HL-60 (cell line): ENCODE measurements at regions not wholly inside any gene's neighbourhood (a gene's known extent, or its start where the extent isn't known, plus 50 kb on each side); places are given as distances from the start of the nearest gene placed in this dataset.

Source experiments
- POLR2AphosphoS5 ChIP-seq: IDR thresholded peaks from 2 replicates; pipeline ENCODE4 v1.6.1; 2012; ENCODE audit warnings: low read depth
- SPI1 ChIP-seq: IDR thresholded peaks from 2 replicates; pipeline ENCODE4 v1.6.1; 2012; ENCODE audit warnings: low read depth, mild to moderate bottlenecking, borderline replicate concordance
- TF ChIP-seq, protein P1 (sequence below): IDR thresholded peaks from one replicate; pipeline ENCODE4 v1.5.1; 2011; ENCODE audit warnings: low read length, control low read depth, inconsistent platforms; ENCODE audit not compliant: insufficient read depth
- TF ChIP-seq, protein P2 (sequence below): IDR thresholded peaks from 2 replicates; pipeline ENCODE4 v1.6.1; 2012; ENCODE audit warnings: low read depth; ENCODE audit not compliant: insufficient replicate concordance

DNA sequence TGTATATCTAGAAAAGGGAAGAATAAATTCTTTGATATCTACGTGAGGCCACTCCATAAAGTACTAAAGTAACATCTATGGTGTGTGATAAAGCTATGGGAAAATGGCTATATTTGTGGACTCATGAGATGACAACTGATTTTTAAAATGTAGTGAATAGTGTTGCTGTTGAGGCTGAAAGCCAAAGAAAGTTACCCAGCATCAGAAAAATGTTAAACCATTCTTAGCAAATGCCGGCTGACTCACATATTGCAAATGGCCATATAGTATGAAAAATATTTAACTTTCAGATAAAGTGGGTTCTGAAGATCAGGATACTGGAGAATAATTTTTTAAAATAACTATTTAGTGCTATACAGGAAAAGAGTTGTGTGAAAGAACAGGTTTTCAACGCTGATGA, 129.9 kb upstream of the GRIK2 start:
- TF ChIP-seq, protein P1, sequence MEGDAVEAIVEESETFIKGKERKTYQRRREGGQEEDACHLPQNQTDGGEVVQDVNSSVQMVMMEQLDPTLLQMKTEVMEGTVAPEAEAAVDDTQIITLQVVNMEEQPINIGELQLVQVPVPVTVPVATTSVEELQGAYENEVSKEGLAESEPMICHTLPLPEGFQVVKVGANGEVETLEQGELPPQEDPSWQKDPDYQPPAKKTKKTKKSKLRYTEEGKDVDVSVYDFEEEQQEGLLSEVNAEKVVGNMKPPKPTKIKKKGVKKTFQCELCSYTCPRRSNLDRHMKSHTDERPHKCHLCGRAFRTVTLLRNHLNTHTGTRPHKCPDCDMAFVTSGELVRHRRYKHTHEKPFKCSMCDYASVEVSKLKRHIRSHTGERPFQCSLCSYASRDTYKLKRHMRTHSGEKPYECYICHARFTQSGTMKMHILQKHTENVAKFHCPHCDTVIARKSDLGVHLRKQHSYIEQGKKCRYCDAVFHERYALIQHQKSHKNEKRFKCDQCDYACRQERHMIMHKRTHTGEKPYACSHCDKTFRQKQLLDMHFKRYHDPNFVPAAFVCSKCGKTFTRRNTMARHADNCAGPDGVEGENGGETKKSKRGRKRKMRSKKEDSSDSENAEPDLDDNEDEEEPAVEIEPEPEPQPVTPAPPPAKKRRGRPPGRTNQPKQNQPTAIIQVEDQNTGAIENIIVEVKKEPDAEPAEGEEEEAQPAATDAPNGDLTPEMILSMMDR, result no peak
- no peak for TF ChIP-seq SPI1
- TF ChIP-seq, protein P2, sequence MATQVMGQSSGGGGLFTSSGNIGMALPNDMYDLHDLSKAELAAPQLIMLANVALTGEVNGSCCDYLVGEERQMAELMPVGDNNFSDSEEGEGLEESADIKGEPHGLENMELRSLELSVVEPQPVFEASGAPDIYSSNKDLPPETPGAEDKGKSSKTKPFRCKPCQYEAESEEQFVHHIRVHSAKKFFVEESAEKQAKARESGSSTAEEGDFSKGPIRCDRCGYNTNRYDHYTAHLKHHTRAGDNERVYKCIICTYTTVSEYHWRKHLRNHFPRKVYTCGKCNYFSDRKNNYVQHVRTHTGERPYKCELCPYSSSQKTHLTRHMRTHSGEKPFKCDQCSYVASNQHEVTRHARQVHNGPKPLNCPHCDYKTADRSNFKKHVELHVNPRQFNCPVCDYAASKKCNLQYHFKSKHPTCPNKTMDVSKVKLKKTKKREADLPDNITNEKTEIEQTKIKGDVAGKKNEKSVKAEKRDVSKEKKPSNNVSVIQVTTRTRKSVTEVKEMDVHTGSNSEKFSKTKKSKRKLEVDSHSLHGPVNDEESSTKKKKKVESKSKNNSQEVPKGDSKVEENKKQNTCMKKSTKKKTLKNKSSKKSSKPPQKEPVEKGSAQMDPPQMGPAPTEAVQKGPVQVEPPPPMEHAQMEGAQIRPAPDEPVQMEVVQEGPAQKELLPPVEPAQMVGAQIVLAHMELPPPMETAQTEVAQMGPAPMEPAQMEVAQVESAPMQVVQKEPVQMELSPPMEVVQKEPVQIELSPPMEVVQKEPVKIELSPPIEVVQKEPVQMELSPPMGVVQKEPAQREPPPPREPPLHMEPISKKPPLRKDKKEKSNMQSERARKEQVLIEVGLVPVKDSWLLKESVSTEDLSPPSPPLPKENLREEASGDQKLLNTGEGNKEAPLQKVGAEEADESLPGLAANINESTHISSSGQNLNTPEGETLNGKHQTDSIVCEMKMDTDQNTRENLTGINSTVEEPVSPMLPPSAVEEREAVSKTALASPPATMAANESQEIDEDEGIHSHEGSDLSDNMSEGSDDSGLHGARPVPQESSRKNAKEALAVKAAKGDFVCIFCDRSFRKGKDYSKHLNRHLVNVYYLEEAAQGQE, result no peak
- TF ChIP-seq POLR2AphosphoS5, result no peak
